Large intestine (tissue), 3 donors: ENCODE measurements at regions not wholly inside any gene's neighbourhood (a gene's known extent, or its start where the extent isn't known, plus 50 kb on each side); places are given as distances from the start of the nearest gene placed in this dataset.

ENCODE experiments used
- DNase-seq, 2 donors: peaks; one replicate each; pipeline versions ENCODE4 v3.0.0 to v3.0.0-alpha.2; 2013
- H3K27ac ChIP-seq: one replicate; pipeline ENCODE4 v1.5.1; 2013; ENCODE audit warnings: low read length
- H3K27me3 ChIP-seq: 2 replicates; pipeline ENCODE4 v1.6.1; 2013; ENCODE audit warnings: low read length; ENCODE audit not compliant: control insufficient read depth, insufficient read depth
- H3K36me3 ChIP-seq: 2 replicates; pipeline ENCODE4 v1.6.1; 2013; ENCODE audit warnings: low read length; ENCODE audit not compliant: control insufficient read depth, insufficient read depth
- H3K4me1 ChIP-seq: one replicate; pipeline ENCODE4 v1.6.1; 2013; ENCODE audit warnings: low read length; ENCODE audit not compliant: control insufficient read depth, insufficient read depth
- H3K4me3 ChIP-seq: one replicate; pipeline ENCODE4 v1.5.1; 2013; ENCODE audit warnings: low read length
- H3K9me3 ChIP-seq: one replicate; pipeline ENCODE4 v1.6.1; 2013; ENCODE audit warnings: mild to moderate bottlenecking, low read depth, low read length, moderate library complexity; ENCODE audit not compliant: control insufficient read depth
- WGBS: methylation state at CpG from one replicate; pipeline ENCODE4 v1.1.5; 2013; ENCODE audit warnings: low lambda C conversion rate; ENCODE audit not compliant: insufficient coverage; 5-methylcytosine and 5-hydroxymethylcytosine counted together

DNA sequence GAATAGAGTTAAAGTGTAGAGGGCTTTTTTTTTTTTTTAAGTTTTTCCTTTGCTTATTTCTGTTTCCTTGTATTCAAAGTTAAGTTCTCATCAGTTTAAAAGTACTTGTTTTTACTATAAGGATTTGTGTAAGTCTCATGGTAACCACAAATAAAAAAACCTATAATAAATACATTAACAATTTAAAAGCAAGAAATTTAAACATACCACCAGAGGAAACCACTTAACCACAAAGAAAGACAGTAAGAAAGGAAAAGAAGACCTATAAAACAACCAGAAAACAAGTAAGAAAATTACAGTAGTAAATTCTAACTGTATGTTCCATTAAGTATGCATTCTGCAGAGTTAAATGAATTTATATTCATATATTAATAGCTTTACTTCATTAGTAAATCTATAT, 999.1 kb upstream of the ATXN8OS start:
- Histone ChIP-seq H3K4me3 (no peak overlapping the region), H3K4me1 (no peaks in the 10 kb centered on the region), H3K27me3 (no peaks in the 10 kb centered on the region), H3K36me3 (no peaks in the 10 kb centered on the region), H3K27ac (no peak overlapping the region), H3K9me3 (peaks cover 3% of the 10 kb centered on the region)
- no peak for DNase-seq

GRCh38 chr13:69107436-69107835, 1000.2 kb upstream of the ATXN8OS start:
- no peak overlapping the region for H3K27ac ChIP-seq
- no peaks in the 10 kb centered on the region for H3K36me3 ChIP-seq
- no peaks in the 10 kb centered on the region for H3K27me3 ChIP-seq
- no peaks in the 10 kb centered on the region for H3K4me1 ChIP-seq
- peaks cover 3% of the 10 kb centered on the region for H3K9me3 ChIP-seq
- no peak for DNase-seq
- H3K4me3 ChIP-seq, result no peak overlapping the region

GRCh38 chr13:69101841-69102240, 1005.8 kb upstream of the ATXN8OS start:
- no peaks in the 10 kb centered on the region for H3K4me1 ChIP-seq
- H3K27me3 ChIP-seq, result no peaks in the 10 kb centered on the region
- no peak for DNase-seq
- no peak overlapping the region for H3K4me3 ChIP-seq
- WGBS, result no CpG with 5 or more reads among the region's 1 CpG
- no peaks in the 10 kb centered on the region for H3K9me3 ChIP-seq
- H3K27ac ChIP-seq, result no peak overlapping the region
- no peaks in the 10 kb centered on the region for H3K36me3 ChIP-seq

GRCh38 chr13:69094485-69094884, 1013.1 kb upstream of the ATXN8OS start:
- WGBS, result no CpG with 5 or more reads among the region's 1 CpG
- Histone ChIP-seq H3K27me3 (no peaks in the 10 kb centered on the region), H3K36me3 (no peaks in the 10 kb centered on the region), H3K4me1 (no peaks in the 10 kb centered on the region), H3K27ac (no peak overlapping the region), H3K9me3 (no peaks in the 10 kb centered on the region), H3K4me3 (no peak overlapping the region)
- DNase-seq, result no peak

DNA sequence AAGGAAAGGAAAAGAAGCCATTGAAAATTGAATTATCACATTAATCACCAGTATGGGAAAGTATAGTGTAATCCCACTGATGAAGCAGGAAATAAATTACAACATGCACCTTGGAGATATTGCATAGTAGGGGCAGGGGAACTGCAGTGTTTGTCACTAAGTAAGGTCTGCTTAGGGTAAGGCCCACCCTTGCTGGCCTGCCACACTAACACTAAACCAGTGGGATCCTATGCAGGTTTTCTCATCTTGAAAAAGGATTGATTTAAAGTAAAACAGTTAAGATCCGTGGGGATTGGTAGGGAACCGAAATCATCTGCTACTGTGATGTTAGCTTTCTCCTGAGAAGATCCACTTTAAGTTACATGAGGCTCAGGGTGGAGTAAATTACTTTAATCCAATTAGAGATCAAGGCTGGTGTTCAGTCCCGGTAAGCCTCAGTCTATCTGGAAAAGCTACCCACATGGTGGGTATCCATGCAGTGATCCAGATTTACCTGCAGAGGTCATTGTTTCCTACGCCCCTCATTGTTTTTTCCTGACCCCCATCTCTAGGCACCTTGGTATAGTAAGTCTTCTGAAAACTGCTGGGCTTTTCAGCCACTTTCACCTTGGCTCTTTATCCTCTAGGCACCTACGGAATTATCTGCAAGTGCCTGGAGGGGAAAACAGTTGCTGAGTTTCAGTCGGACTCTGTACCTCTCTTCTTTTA, 1014.9 kb upstream of the ATXN8OS start:
- DNase-seq, result no peak
- no peaks in the 10 kb centered on the region for H3K9me3 ChIP-seq
- H3K36me3 ChIP-seq, result no peaks in the 10 kb centered on the region
- H3K27me3 ChIP-seq, result no peaks in the 10 kb centered on the region
- no peak overlapping the region for H3K4me3 ChIP-seq
- no peaks in the 10 kb centered on the region for H3K4me1 ChIP-seq
- H3K27ac ChIP-seq, result no peak overlapping the region
- WGBS, result 40% methylated on average over 1 of the region's 6 CpGs

- Histone ChIP-seq H3K27ac (no peak overlapping the region), H3K4me1 (no peaks in the 10 kb centered on the region), H3K4me3 (no peak overlapping the region), H3K27me3 (no peaks in the 10 kb centered on the region), H3K36me3 (no peaks in the 10 kb centered on the region), H3K9me3 (no peaks in the 10 kb centered on the region)
- WGBS, result no CpG with 5 or more reads among the region's 1 CpG
- no peak for DNase-seq
Measured at GRCh38 chr13:69077267-69077666, 1030.4 kb upstream of the ATXN8OS start.

DNA sequence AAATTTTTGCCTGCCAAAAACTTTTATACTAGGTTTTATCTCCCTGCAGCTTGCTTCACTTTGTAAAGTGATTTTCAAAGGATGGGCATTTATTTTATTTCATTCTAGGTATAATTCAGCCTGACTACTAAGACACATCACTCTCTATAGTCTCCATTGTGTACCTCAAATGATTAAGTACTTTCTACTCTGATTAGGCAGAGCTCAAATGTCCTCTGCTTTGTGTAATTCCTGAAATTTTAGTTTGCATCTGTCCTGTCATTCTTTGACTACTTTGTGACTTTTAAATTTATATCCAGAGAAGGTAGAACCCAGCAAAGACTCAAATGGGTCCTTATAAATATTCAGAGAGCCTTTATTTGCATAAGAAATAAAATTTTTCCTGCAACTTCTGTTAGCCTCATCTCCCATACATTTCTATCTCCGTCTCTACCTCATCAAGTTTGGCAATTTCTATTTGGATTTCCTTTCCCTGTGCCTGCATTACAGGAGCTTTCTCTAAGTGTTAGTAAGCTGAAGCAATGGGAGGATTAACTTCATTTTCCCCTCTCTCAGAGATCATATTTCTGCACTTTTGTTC, 1038.0 kb upstream of the ATXN8OS start:
- H3K9me3 ChIP-seq, result no peaks in the 10 kb centered on the region
- H3K36me3 ChIP-seq, result no peaks in the 10 kb centered on the region
- H3K27me3 ChIP-seq, result no peaks in the 10 kb centered on the region
- DNase-seq, result no peak
- H3K4me3 ChIP-seq, result no peak overlapping the region
- H3K4me1 ChIP-seq, result no peaks in the 10 kb centered on the region
- 50% methylated on average over 1 of the region's 1 CpG for WGBS
- no peak overlapping the region for H3K27ac ChIP-seq

GRCh38 chr13:69050696-69051095, 1056.9 kb upstream of the ATXN8OS start:
- H3K4me1 ChIP-seq, result no peaks in the 10 kb centered on the region
- H3K27me3 ChIP-seq, result no peaks in the 10 kb centered on the region
- H3K27ac ChIP-seq, result no peak overlapping the region
- H3K9me3 ChIP-seq, result no peaks in the 10 kb centered on the region
- H3K4me3 ChIP-seq, result no peak overlapping the region
- no peaks in the 10 kb centered on the region for H3K36me3 ChIP-seq
- DNase-seq, result no peak
- WGBS, result no CpG with 5 or more reads among the region's 1 CpG

DNA sequence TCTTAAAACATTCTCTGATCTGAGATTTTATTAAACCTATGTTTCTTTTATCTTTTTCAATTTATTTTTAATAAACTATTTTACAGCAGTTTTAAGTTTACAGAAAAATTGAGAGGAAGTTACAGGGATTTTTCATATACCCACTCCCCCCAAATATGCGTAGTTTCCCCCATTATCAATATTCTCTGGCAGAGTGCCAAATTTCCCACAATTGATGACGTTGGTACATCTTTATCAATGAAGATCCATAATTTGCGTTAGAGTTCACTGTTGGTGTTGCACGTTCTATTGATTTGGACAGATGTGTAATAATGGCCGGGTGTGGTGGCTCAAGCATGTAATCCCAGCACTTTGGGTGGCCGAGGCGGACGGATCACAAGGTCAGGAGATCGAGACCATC, 1063.0 kb upstream of the ATXN8OS start:
- Histone ChIP-seq H3K36me3 (no peaks in the 10 kb centered on the region), H3K4me3 (no peak overlapping the region), H3K9me3 (no peaks in the 10 kb centered on the region), H3K27ac (no peak overlapping the region), H3K27me3 (no peaks in the 10 kb centered on the region), H3K4me1 (no peaks in the 10 kb centered on the region)
- WGBS, result no CpG with 5 or more reads among the region's 9 CpGs
- no peak for DNase-seq

- Histone ChIP-seq H3K9me3 (no peaks in the 10 kb centered on the region), H3K36me3 (no peaks in the 10 kb centered on the region), H3K4me1 (no peaks in the 10 kb centered on the region), H3K4me3 (no peak overlapping the region), H3K27me3 (no peaks in the 10 kb centered on the region), H3K27ac (no peak overlapping the region)
- DNase-seq, result no peak
- 100% methylated on average over 2 of the region's 2 CpGs for WGBS
Measured at GRCh38 chr13:69040898-69041297, 1066.7 kb upstream of the ATXN8OS start.

DNA sequence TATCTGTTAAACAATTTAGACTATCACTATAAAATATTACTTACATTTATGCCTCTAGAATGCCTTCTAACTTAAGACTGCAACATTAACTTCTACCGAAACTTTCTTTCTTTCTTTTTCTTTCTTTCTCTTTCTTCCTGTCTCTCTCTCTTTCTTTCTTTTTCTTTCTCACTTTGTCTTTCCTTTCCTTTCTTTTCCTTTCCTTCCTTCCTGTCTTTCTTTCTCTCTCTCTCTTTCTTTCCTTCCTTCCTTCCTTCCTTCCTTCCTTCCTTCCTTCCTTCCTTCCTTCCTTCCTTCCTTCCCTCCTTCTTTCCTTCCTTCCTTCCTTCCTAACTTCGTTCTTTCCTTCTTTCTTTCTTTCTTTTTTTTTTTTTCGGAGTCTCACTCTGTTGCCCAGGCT, 1071.9 kb upstream of the ATXN8OS start:
- Histone ChIP-seq H3K4me3 (no peak overlapping the region), H3K36me3 (no peaks in the 10 kb centered on the region), H3K9me3 (no peaks in the 10 kb centered on the region), H3K27me3 (no peaks in the 10 kb centered on the region), H3K27ac (no peak overlapping the region), H3K4me1 (no peaks in the 10 kb centered on the region)
- 100% methylated on average over 1 of the region's 3 CpGs for WGBS
- DNase-seq, result no peak
